DMS79 (cell line): ENCODE measurements at regions not wholly inside any gene's neighbourhood (a gene's known extent, or its start where the extent isn't known, plus 50 kb on each side); places are given as distances from the start of the nearest gene placed in this dataset.

Experiments used
- DNase-seq: peaks from one replicate; lab custom pipeline; 2025; lab: John Stamatoyannopoulos, UW

GRCh38 chr13:63979951-63980350, 2564.3 kb upstream of the PCDH20 start:
- DNase-seq = no peak

DNA sequence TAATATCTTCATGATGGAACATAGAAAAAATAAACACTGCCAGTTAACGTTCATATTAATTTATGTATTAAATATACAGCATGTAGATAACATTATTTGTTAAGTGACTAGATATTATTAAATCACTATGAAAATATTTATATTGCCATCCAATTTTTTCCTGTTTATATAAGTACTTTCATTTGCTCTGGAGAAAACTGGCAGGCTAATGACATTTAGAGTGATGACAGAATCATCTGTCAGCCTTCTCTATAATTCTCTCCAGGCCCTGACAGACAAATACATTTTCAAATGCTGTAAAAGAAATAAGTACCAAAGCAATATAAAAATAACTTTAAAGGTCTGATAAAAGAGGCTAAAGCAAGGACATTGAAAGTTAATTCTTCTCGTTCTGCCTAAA, 2556.7 kb upstream of the PCDH20 start:
- DNase-seq = no peak

GRCh38 chr13:63954683-63955082, 2539.0 kb upstream of the PCDH20 start:
- DNase-seq = no peak

DNA sequence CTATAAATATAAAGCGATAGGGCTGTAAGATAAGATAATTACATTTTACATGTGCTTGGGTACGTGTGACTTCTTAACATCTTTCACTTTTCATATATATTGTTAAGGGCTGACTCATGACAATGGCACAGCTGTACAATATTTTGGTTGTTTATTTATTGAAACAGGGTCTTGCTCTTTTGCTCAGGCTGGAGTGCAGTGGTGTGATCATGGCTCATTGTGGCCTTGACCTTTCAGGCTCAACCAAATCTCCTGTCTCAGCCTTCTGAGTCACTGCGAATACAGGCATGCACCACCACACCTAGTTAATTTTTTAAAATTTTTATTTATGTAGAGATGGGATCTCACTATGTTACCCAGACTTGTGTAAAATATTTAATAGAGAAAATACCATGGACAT, 2532.4 kb upstream of the PCDH20 start:
- DNase-seq = no peak

DNA sequence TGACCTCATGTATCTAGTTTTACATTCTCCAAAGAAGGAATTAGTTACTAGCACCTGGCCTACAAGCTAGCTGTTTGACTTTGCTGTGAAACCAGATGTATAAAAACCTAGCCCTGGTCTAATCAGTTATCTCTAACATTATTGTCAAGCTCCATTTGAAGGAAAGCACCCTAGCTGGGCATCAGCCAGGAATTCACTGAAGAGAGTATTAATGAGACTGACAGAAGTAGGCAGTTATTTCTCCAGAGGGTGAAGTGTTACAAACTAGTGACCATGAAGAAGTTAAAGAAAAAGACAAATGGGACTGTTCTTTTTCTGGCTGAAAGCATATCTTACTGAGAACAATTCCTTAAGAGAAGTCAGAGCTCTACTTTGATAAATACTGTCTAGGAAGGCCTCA, 2529.3 kb upstream of the PCDH20 start:
- no peak for DNase-seq

- DNase-seq = no peak
Observed at GRCh38 chr13:63942372-63942771, 2526.7 kb upstream of the PCDH20 start.

DNA sequence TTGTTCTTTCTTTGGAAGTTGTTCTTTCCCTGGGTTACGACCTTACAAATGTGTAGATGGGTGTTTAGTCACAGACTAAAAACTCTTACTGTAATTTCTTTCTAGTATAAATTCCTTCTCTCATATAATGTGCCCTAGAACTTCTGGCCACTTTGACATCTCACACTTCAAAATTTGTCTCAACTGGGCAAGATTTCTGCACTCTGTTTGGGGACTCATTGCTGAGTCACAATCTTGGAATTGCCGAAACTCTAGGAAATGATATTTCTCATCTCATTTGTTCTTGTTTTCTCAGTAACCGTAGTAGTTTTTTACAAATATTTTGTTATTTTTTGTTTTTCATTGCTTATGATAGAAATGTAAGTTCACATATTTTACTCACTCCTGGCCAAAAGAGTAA, 2523.2 kb upstream of the PCDH20 start:
- no peak for DNase-seq

GRCh38 chr13:63910511-63910910, 2494.9 kb upstream of the PCDH20 start:
- DNase-seq = no peak

DNA sequence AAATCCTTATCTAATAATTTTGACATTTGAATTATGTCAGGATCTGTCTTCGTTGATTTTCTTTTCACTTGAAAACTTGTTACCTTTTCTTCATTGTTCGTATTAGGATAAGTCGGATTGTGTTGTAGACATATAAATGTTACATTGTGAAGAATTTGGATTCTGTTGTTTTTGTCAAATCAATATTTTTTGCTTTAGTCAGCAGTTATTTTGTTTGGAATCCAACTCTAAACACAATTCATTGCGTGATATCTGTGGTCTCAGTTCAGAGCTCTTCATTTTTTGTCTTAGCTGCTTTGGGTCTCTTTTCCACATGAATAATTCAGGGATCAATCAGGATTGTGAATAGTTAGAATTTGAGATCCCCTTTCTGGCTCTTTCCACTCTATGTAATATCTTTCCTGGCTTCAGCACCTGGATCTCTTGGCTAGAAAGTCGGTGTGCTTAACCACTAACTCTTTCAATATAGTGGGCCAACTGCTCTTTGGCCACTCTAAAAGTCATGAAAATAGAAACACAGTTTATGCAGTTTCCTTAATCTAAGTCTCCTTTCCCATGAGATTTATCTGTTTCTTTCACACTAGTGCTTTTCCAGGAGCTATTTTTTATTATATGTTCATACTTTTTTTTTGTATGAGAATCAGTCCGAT, 2494.2 kb upstream of the PCDH20 start:
- DNase-seq = no peak

- DNase-seq = no peak
Observed at GRCh38 chr13:63902141-63902540, 2486.5 kb upstream of the PCDH20 start.

- no peak for DNase-seq
Observed at GRCh38 chr13:63901630-63902029, 2486.0 kb upstream of the PCDH20 start.

- no peak for DNase-seq
Observed at GRCh38 chr13:63900406-63900805, 2484.8 kb upstream of the PCDH20 start.

DNA sequence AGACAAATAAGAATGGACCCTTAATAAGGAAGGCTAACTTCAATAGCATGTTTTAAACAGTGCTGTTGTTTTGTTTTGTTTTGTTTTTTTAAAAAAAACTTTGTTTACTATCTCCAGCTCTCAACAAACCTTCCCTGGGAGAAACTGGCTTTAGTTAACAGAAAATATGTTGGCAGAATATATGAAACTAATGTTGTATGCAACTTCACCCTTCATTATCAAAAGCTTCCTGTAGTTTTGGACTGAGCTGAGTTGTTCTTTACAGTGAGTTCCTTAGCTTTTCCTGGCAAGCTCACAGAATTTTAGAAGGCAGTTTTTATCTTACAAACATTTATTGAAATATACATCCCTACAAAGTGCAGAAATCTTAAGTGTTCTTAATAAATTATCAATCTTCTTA, 2480.7 kb upstream of the PCDH20 start:
- no peak for DNase-seq

- DNase-seq = no peak
Observed at GRCh38 chr13:63882052-63882451, 2466.4 kb upstream of the PCDH20 start.

- no peak for DNase-seq
Observed at GRCh38 chr13:63880705-63881104, 2465.1 kb upstream of the PCDH20 start.

DNA sequence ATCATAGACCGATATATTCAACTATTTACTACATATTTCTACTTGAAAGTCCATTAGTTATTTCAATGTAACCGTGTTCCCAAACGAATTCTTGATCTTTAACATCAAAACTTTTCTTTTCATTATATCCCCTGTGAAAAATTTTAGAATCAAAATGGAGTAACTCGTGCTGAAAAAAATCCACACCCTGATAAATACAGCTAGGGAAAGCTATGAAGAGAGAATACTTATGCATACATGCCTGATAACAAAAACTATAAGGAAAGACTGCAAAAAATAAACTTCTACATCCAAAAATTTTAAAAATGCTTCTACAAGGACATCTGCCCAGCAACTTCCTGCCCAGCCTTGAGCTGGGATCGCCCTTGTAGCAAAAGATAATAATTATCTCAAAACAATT, 2458.3 kb upstream of the PCDH20 start:
- DNase-seq = no peak

- DNase-seq = no peak
Observed at GRCh38 chr13:63864171-63864902, 2448.7 kb upstream of the PCDH20 start.

DNA sequence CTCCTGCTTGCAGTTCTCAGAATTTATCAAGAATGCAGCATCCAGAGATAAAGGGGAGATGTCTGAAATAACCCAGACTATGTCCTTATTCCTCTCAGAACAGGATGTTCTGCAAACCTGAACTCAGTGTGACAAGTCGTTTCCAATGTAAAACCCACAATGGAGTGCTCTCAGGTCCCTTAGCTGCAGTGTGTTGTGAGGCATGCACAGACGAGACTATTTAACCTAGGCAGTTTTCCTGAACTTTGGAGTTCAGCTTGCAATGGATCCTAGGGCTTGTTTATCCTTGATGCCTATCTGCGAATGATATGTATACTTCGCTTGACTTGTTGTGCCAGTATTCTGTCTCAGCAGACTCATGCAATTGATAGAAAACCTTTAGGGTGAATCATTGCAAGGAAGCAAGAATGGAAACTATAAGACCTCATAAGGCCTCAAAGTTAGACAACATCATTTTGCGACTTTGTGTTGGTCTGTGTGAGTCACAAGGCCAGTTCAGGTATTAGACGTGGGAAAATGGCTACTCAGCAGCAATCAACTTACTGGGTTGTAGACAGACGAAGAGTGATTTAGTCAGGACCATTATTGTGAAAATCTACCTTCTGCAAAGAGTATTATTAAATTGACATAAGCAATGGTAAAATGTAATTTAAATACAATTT, 2439.9 kb upstream of the PCDH20 start:
- no peak for DNase-seq

- DNase-seq = no peak
Observed at GRCh38 chr13:63853816-63854215, 2438.2 kb upstream of the PCDH20 start.

DNA sequence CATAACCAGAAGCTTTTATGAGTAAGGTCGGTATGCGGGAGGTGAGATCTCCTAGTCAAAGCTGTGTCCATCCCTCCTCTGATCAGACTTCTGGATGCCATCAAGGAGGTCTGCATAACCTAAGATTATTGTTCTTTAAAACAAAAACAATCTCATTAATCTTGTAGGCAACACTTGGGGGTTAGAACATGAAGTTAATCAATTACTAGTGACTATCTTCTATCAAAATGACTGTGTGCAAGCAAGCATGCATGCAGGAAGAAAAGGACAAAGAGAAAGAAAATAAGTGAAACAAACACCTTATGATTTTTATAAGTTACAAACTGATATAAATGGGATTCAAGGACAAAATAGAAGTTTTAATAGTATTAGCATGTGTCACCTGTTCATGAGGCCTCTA, 2435.9 kb upstream of the PCDH20 start:
- no peak for DNase-seq

GRCh38 chr13:63843766-63844699, 2428.4 kb upstream of the PCDH20 start:
- no peak for DNase-seq

GRCh38 chr13:63842102-63842501, 2426.5 kb upstream of the PCDH20 start:
- no peak for DNase-seq
